Osteoblast (primary cell): ENCODE measurements at regions not wholly inside any gene's neighbourhood (a gene's known extent, or its start where the extent isn't known, plus 50 kb on each side); places are given as distances from the start of the nearest gene placed in this dataset.

Source experiments
- DNase-seq: peaks from one replicate; pipeline ENCODE4 v3.0.0; 2011; ENCODE audit warnings: low spot score, mixed read lengths; ENCODE audit not compliant: insufficient read length; ENCODE audit errors: missing footprints
- H2AFZ ChIP-seq: 2 replicates; pipeline ENCODE4 v1.6.0; 2011; ENCODE audit warnings: mild to moderate bottlenecking, low read length
- H3K27ac ChIP-seq: 2 replicates; pipeline ENCODE4 v1.5.1; 2011; ENCODE audit warnings: mild to moderate bottlenecking, low read depth, low read length, moderate library complexity
- H3K27me3 ChIP-seq: 2 replicates; pipeline ENCODE4 v1.6.0; 2012; ENCODE audit warnings: mild to moderate bottlenecking, control low read depth, inconsistent platforms, low read length, moderate library complexity; ENCODE audit not compliant: insufficient read depth
- H3K36me3 ChIP-seq: 2 replicates; pipeline ENCODE4 v1.5.1; 2011; ENCODE audit warnings: mild to moderate bottlenecking, low read length, control low read depth, moderate library complexity; ENCODE audit not compliant: insufficient read depth
- H3K4me1 ChIP-seq: 2 replicates; pipeline ENCODE4 v1.5.1; 2011; ENCODE audit warnings: mild to moderate bottlenecking, low read length, control low read depth, moderate library complexity; ENCODE audit not compliant: insufficient read depth
- H3K4me2 ChIP-seq: 2 replicates; pipeline ENCODE4 v1.6.0; 2011; ENCODE audit warnings: mild to moderate bottlenecking, low read length; ENCODE audit not compliant: insufficient read depth
- H3K4me3 ChIP-seq: fragments of 200-600 bp; sonication (generic); 3 replicates; pipeline ENCODE4 v1.5.1; 2012; ENCODE audit warnings: mild to moderate bottlenecking, low read length, inconsistent platforms; ENCODE audit not compliant: insufficient read depth
- H3K79me2 ChIP-seq: 2 replicates; pipeline ENCODE4 v1.6.0; 2012; ENCODE audit warnings: mild to moderate bottlenecking, low read length, control low read depth, inconsistent platforms; ENCODE audit not compliant: insufficient read depth
- H3K9me3 ChIP-seq: 2 replicates; pipeline ENCODE4 v1.5.1; 2011; ENCODE audit warnings: low read depth, low read length, control low read depth
- H4K20me1 ChIP-seq: 2 replicates; pipeline ENCODE4 v1.6.0; 2012; ENCODE audit warnings: mild to moderate bottlenecking, low read length, control low read depth; ENCODE audit not compliant: insufficient read depth
- CTCF ChIP-seq: IDR thresholded peaks from 2 replicates; pipeline ENCODE4 v1.5.1; 2011; ENCODE audit warnings: mild to moderate bottlenecking, low read depth, low read length, moderate library complexity; ENCODE audit errors: extremely low read depth

- DNase-seq: peak; percentile 64
- Histone ChIP-seq H2AFZ (no peak overlapping the region), H3K27ac (no peak overlapping the region), H3K9me3 (no peaks in the 10 kb centered on the region), H3K4me3 (no peak overlapping the region), H3K27me3 (no peaks in the 10 kb centered on the region), H3K4me1 (no peaks in the 10 kb centered on the region), H3K36me3 (no peaks in the 10 kb centered on the region), H3K79me2 (no peaks in the 10 kb centered on the region), H3K4me2 (no peak overlapping the region), H4K20me1 (no peaks in the 10 kb centered on the region)
- TF ChIP-seq CTCF: no peak
Measured at GRCh38 chr21:31781737-31782136, 49.8 kb upstream of the SCAF4 start.
